K562 (cell line): ENCODE measurements at regions not wholly inside any gene's neighbourhood (a gene's known extent, or its start where the extent isn't known, plus 50 kb on each side); places are given as distances from the start of the nearest gene placed in this dataset.

Experiments used
- C11orf30 ChIP-seq: fragments of 450-650 bp; IDR thresholded peaks from 2 replicates; pipeline ENCODE4 v1.6.1; 2016; ENCODE audit warnings: low read depth, mild to moderate bottlenecking
- CTCFL ChIP-seq: IDR thresholded peaks from 2 replicates; pipeline ENCODE4 v1.6.1; 2011; ENCODE audit warnings: borderline replicate concordance, low read depth, mild to moderate bottlenecking, moderate library complexity, low read length; ENCODE audit not compliant: insufficient read depth, poor library complexity, severe bottlenecking
- ETV6 ChIP-seq, 3 experiments: fragments of 150-350 bp in 1 of 3; sonication (generic) in 1 of 3; formaldehyde crosslinking in 1 of 3; IDR thresholded peaks; 2 replicates each; pipeline versions ENCODE4 v1.6.1 to v1.8.0; 2014 to 2022; ENCODE audit warnings: borderline replicate concordance in 2 of 3, low read depth in 2 of 3, antibody characterized with exemption in 1 of 3, low read length in 1 of 3, mild to moderate bottlenecking in 1 of 3, missing genetic modification reagents in 1 of 3
- FOXA1 ChIP-seq: fragments of 450-650 bp; IDR thresholded peaks from 2 replicates; pipeline ENCODE4 v1.6.1; 2016; ENCODE audit warnings: mild to moderate bottlenecking, borderline replicate concordance
- FOXA3 ChIP-seq, 2 experiments: fragments of 450-650 bp in 1 of 2; sonication (generic) in 1 of 2; formaldehyde crosslinking; IDR thresholded peaks in 1 of 2; conservative IDR thresholded peaks in 1 of 2; 2 replicates each; pipeline versions ENCODE4 v1.4.0 to v1.8.0; 2020 to 2022; ENCODE audit warnings: mild to moderate bottlenecking in 2 of 2, missing genetic modification reagents in 1 of 2
- KAT7 ChIP-seq: sonication (generic); formaldehyde crosslinking; IDR thresholded peaks from 2 replicates; pipeline ENCODE4 v1.8.0; 2022; ENCODE audit warnings: missing genetic modification reagents, mild to moderate bottlenecking, borderline replicate concordance
- LARP7 ChIP-seq: fragments of 450-650 bp; IDR thresholded peaks from 2 replicates; pipeline ENCODE4 v1.6.1; 2016
- MTA3 ChIP-seq: fragments of 450-650 bp; formaldehyde crosslinking; IDR thresholded peaks from 2 replicates; pipeline ENCODE4 v1.6.1; 2017; ENCODE audit warnings: mild to moderate bottlenecking, borderline replicate concordance
- NFE2 ChIP-seq: IDR thresholded peaks from 2 replicates; pipeline ENCODE4 v1.6.1; 2014; ENCODE audit warnings: antibody characterized with exemption, low read depth
- OTX1 ChIP-seq: fragments of 450-650 bp; formaldehyde crosslinking; IDR thresholded peaks from 2 replicates; pipeline ENCODE4 v1.4.0; 2022; ENCODE audit warnings: mild to moderate bottlenecking
- PCBP2 ChIP-seq: fragments of 200-400 bp; formaldehyde crosslinking; IDR thresholded peaks from 2 replicates; pipeline ENCODE4 v1.6.1; 2018; ENCODE audit warnings: low read length, low read depth, mild to moderate bottlenecking, moderate library complexity; ENCODE audit not compliant: poor library complexity, severe bottlenecking
- PHF8 ChIP-seq: fragments of 200-600 bp; sonication (generic); IDR thresholded peaks from 2 replicates; pipeline ENCODE4 v1.6.1; 2012; ENCODE audit warnings: mixed run types, mild to moderate bottlenecking, inconsistent platforms, low read length, moderate library complexity, borderline replicate concordance
- POLR3G ChIP-seq: IDR thresholded peaks from 2 replicates; pipeline ENCODE4 v1.6.1; 2011; ENCODE audit not compliant: insufficient read length, insufficient replicate concordance; ENCODE audit errors: extremely low read depth
- PTBP1 ChIP-seq: fragments of 200-400 bp; formaldehyde crosslinking; IDR thresholded peaks from 2 replicates; pipeline ENCODE4 v1.6.1; 2017; ENCODE audit warnings: low read depth, low read length
- SMARCE1 ChIP-seq: fragments of 450-650 bp; IDR thresholded peaks from 2 replicates; pipeline ENCODE4 v1.7.1; 2016; ENCODE audit warnings: mild to moderate bottlenecking
- SRSF1 ChIP-seq: fragments of 200-400 bp; formaldehyde crosslinking; IDR thresholded peaks from 2 replicates; pipeline ENCODE4 v1.6.1; 2017; ENCODE audit warnings: mild to moderate bottlenecking, low read depth, low read length, moderate library complexity
- TCFL5 ChIP-seq: fragments of 250-450 bp; sonication (Bioruptor Pico); conservative IDR thresholded peaks from 2 replicates; pipeline ENCODE4 v1.6.1; 2021; ENCODE audit warnings: mild to moderate bottlenecking, moderate library complexity, matching md5 sums
- TRIM28 ChIP-seq: fragments of 450-650 bp; IDR thresholded peaks from 2 replicates; pipeline ENCODE4 v1.6.1; 2017
- ZFP36 ChIP-seq: fragments of 150-350 bp; IDR thresholded peaks from 2 replicates; pipeline ENCODE4 v1.6.1; 2018; ENCODE audit warnings: low read length, low read depth; ENCODE audit not compliant: partially characterized antibody
- ZHX1 ChIP-seq: fragments of 150-350 bp; conservative IDR thresholded peaks from 2 replicates; pipeline ENCODE4 v1.6.1; 2014; ENCODE audit warnings: low read length
- ZNF143 ChIP-seq: sonication (generic); formaldehyde crosslinking; IDR thresholded peaks from 2 replicates; pipeline ENCODE4 v1.9.0; 2022; ENCODE audit warnings: mild to moderate bottlenecking, missing genetic modification reagents
- ZNF316 ChIP-seq: fragments of 450-650 bp; IDR thresholded peaks from 2 replicates; pipeline ENCODE4 v1.6.1; 2016
- ZNF512 ChIP-seq: IDR thresholded peaks from 2 replicates; pipeline ENCODE4 v1.6.1; 2016; ENCODE audit warnings: missing genetic modification characterization, missing compliant biosample characterization
- ZNF79 ChIP-seq: fragments of 250-450 bp; sonication (Bioruptor Pico); IDR thresholded peaks from 2 replicates; pipeline ENCODE4 v1.4.0; 2020; ENCODE audit warnings: low read depth, mild to moderate bottlenecking, moderate library complexity

- TF ChIP-seq ZNF316: peak; percentile 92
- TF ChIP-seq ZHX1: no peak
- peak; percentile 88 for TF ChIP-seq NFE2
- no peak for TF ChIP-seq ZNF143 (CRISPR knock-in tag)
- TF ChIP-seq LARP7: no peak
- TF ChIP-seq TRIM28: no peak
- TF ChIP-seq PCBP2: no peak
- TF ChIP-seq PTBP1: no peak
- no peak for TF ChIP-seq SRSF1
- TF ChIP-seq CTCFL: no peak
- no peak for TF ChIP-seq TCFL5 (CRISPR knock-in tag)
- no peak for TF ChIP-seq KAT7
- TF ChIP-seq C11orf30: peak; percentile 88
- no peak for TF ChIP-seq FOXA3 (CRISPR knock-in tag; conservative IDR thresholded peaks at IDR 0.05 in 1 of 2, IDR thresholded peaks at IDR 0.05 in 1 of 2)
- TF ChIP-seq MTA3: no peak
- TF ChIP-seq ZNF512 (tag): no peak
- no peak for TF ChIP-seq FOXA1
- TF ChIP-seq SMARCE1: no peak
- TF ChIP-seq OTX1 (CRISPR knock-in tag): no peak
- TF ChIP-seq ZNF79 (CRISPR knock-in tag): no peak
- TF ChIP-seq ETV6 (IDR thresholded peaks at IDR 0.05; ENCODE audit: borderline replicate concordance in 1 of 2, low read depth in 2 of 2, low read length in 1 of 2): no peak
- TF ChIP-seq ETV6 (CRISPR knock-in tag; IDR thresholded peaks at IDR 0.05; ENCODE audit: borderline replicate concordance): no peak
- no peak for TF ChIP-seq ZFP36
- no peak for TF ChIP-seq POLR3G
- no peak for TF ChIP-seq PHF8
Measured at GRCh38 chr1:229874136-229874535, 192.9 kb upstream of the GALNT2 start (continued).
